HCT116 (cell line): ENCODE measurements at regions not wholly inside any gene's neighbourhood (a gene's known extent, or its start where the extent isn't known, plus 50 kb on each side); places are given as distances from the start of the nearest gene placed in this dataset.

Experiments used
- ATAC-seq: fragments of 200-7000 bp; cut with Tn5 transposase; 2 replicates; pipeline ENCODE4 v1.9.1; 2020; ENCODE audit warnings: mild to moderate bottlenecking, moderate library complexity
- BruUV-seq: library from RNA; stranded (reverse); fragments of 400-500 nt; replicated peaks from 2 replicates; lab custom pipeline; 2021; lab: Mats Ljungman, UMichigan
- CTCF ChIA-PET: fragments of 300-600 bp; sonication (Branson Sonifier 250); formaldehyde crosslinking; loops from one replicate; lab custom pipeline; 2021; ENCODE audit warnings: antibody characterized with exemption; lab: Charles Lee
- POLR2A ChIA-PET: fragments of 300-600, 350-600 bp; sonication (Branson Sonifier 250); formaldehyde crosslinking; loops from one replicate; lab custom pipeline; 2021; ENCODE audit warnings: antibody characterized with exemption; lab: Charles Lee
- RAD21 ChIA-PET, 2 experiments: fragments of 300-600 bp; sonication (Branson Sonifier 250); formaldehyde crosslinking; loops; one replicate each; lab custom pipeline; 2023; ENCODE audit warnings: low total read pairs in 2 of 2; ENCODE audit not compliant: uncharacterized antibody in 2 of 2, unreplicated experiment in 2 of 2, low non-redundant PET in 1 of 2; lab: Charles Lee
- DNase-seq: peaks from one replicate; pipeline ENCODE4 v3.0.0-alpha.2; 2010; ENCODE audit warnings: low read depth, low spot score
- H2AFZ ChIP-seq: fragments of 200-600 bp; shearing (Covaris generic), sonication (generic); 2 replicates; pipeline ENCODE4 v1.6.1; 2017; ENCODE audit warnings: low read depth, mixed run types, mixed read lengths, antibody characterized with exemption, low read length; ENCODE audit not compliant: poor library complexity, severe bottlenecking
- H3K27ac ChIP-seq: 2 replicates; pipeline ENCODE4 v1.5.1; 2012; ENCODE audit warnings: low read depth, low read length
- H3K27me3 ChIP-seq: fragments of 200-600 bp; sonication (generic); 2 replicates; pipeline ENCODE4 v1.6.1; 2016; ENCODE audit warnings: mixed run types, low read length, mixed read lengths; ENCODE audit not compliant: insufficient read depth
- H3K36me3 ChIP-seq, 2 experiments: fragments of 200-500 bp in 1 of 2; fragments of 200-600 bp in 1 of 2; sonication (Bioruptor generic) in 1 of 2; sonication (generic) in 1 of 2; 2 replicates each; pipeline versions ENCODE4 v1.5.1 to v1.6.1; 2014 to 2016; ENCODE audit warnings: low read length in 2 of 2, inconsistent platforms in 1 of 2, mixed read lengths in 1 of 2, mixed run types in 1 of 2; ENCODE audit not compliant: insufficient read depth in 2 of 2, control insufficient read depth in 1 of 2
- H3K4me1 ChIP-seq, 2 experiments: fragments of 200-600 bp in 1 of 2; sonication (generic) in 1 of 2; 2 replicates each; pipeline versions ENCODE4 v1.5.1 to v1.6.1; 2012 to 2017; ENCODE audit warnings: low read length in 2 of 2, inconsistent platforms in 1 of 2, mild to moderate bottlenecking in 1 of 2, mixed read lengths in 1 of 2, mixed run types in 1 of 2, moderate library complexity in 1 of 2; ENCODE audit not compliant: insufficient read depth in 2 of 2, control insufficient read depth in 1 of 2
- H3K4me2 ChIP-seq: fragments of 200-600 bp; sonication (generic); 2 replicates; pipeline ENCODE4 v1.6.1; 2017; ENCODE audit warnings: mixed run types, low read length, mixed read lengths
- H3K4me3 ChIP-seq, 2 experiments: fragments of 200-600 bp in 1 of 2; sonication (generic) in 1 of 2; replicated peaks in 1 of 2; 2 replicates each; pipeline ENCODE4 v1.5.1; 2011 to 2016; ENCODE audit warnings: low read length in 2 of 2, control low read depth in 1 of 2, low read depth in 1 of 2, mild to moderate bottlenecking in 1 of 2, mixed read lengths in 1 of 2, mixed run types in 1 of 2
- H3K79me2 ChIP-seq: fragments of 200-600 bp; sonication (generic); 2 replicates; pipeline ENCODE4 v1.6.1; 2017; ENCODE audit warnings: mild to moderate bottlenecking, mixed run types, low read length, moderate library complexity, mixed read lengths; ENCODE audit not compliant: insufficient read depth
- H3K9ac ChIP-seq: fragments of 200-600 bp; sonication (generic); 2 replicates; pipeline ENCODE4 v1.6.1; 2016; ENCODE audit warnings: low read length, mixed read lengths
- H3K9me2 ChIP-seq: fragments of 200-600 bp; sonication (generic), shearing (Covaris generic); 2 replicates; pipeline ENCODE4 v1.6.1; 2017; ENCODE audit warnings: mixed run types, mild to moderate bottlenecking, moderate library complexity; ENCODE audit not compliant: insufficient read depth
- H3K9me3 ChIP-seq, 2 experiments: fragments of 200-500 bp in 1 of 2; fragments of 200-600 bp in 1 of 2; sonication (Bioruptor generic) in 1 of 2; sonication (generic) in 1 of 2; 2 replicates each; pipeline ENCODE4 v1.6.1; 2014 to 2017; ENCODE audit warnings: low read length in 2 of 2, mixed read lengths in 2 of 2, inconsistent platforms in 1 of 2, low read depth in 1 of 2, mild to moderate bottlenecking in 1 of 2, mixed run types in 1 of 2, moderate library complexity in 1 of 2; ENCODE audit not compliant: control insufficient read depth in 1 of 2, insufficient read depth in 1 of 2
- H4K20me1 ChIP-seq: fragments of 200-600 bp; sonication (generic), shearing (Covaris generic); 2 replicates; pipeline ENCODE4 v1.6.1; 2017; ENCODE audit warnings: mixed run types, mild to moderate bottlenecking, moderate library complexity; ENCODE audit not compliant: insufficient read depth
- CEBPB ChIP-seq: IDR thresholded peaks from 2 replicates; pipeline ENCODE4 v1.6.1; 2012; ENCODE audit warnings: low read depth
- EZH2 ChIP-seq: fragments of 200-600 bp; sonication (generic); IDR thresholded peaks from 2 replicates; pipeline ENCODE4 v1.6.1; 2017; ENCODE audit warnings: antibody characterized with exemption, mixed run types
- JUND ChIP-seq: IDR thresholded peaks from 2 replicates; pipeline ENCODE4 v1.6.1; 2012
- POLR2AphosphoS5 ChIP-seq: IDR thresholded peaks from 2 replicates; pipeline ENCODE4 v1.6.1; 2011; ENCODE audit warnings: mild to moderate bottlenecking, low read depth, low read length, moderate library complexity
- YY1 ChIP-seq: IDR thresholded peaks from 2 replicates; pipeline ENCODE4 v1.6.1; 2011; ENCODE audit warnings: low read length, low read depth, moderate library complexity, mild to moderate bottlenecking; ENCODE audit not compliant: insufficient replicate concordance; ENCODE audit errors: extremely low read depth
- intact Hi-C: fragments of 100-400 bp; cut with micrococcal nuclease; formaldehyde crosslinking; loops from 2 replicates; pipeline ENCODE4 v1.10.0; 2022
- TF ChIP-seq, protein P1 (sequence below): IDR thresholded peaks from 2 replicates; pipeline ENCODE4 v1.6.1; 2011; ENCODE audit warnings: mild to moderate bottlenecking, low read length, moderate library complexity; ENCODE audit not compliant: insufficient replicate concordance; ENCODE audit errors: extremely low read depth
- TF ChIP-seq, protein P2 (sequence below), 3 experiments: fragments of 200-600 bp in 1 of 3; sonication (generic) in 1 of 3; IDR thresholded peaks in 2 of 3; conservative IDR thresholded peaks in 1 of 3; 2 replicates each; pipeline ENCODE4 v1.5.1; 2012 to 2017; ENCODE audit warnings: low read depth in 2 of 3, low read length in 2 of 3, antibody characterized with exemption in 1 of 3, borderline replicate concordance in 1 of 3, control low read depth in 1 of 3, mild to moderate bottlenecking in 1 of 3, mixed read lengths in 1 of 3, mixed run types in 1 of 3, moderate library complexity in 1 of 3; ENCODE audit not compliant: insufficient read depth in 1 of 3
- TF ChIP-seq, protein P3 (sequence below): IDR thresholded peaks from 2 replicates; pipeline ENCODE4 v1.6.1; 2012

DNA sequence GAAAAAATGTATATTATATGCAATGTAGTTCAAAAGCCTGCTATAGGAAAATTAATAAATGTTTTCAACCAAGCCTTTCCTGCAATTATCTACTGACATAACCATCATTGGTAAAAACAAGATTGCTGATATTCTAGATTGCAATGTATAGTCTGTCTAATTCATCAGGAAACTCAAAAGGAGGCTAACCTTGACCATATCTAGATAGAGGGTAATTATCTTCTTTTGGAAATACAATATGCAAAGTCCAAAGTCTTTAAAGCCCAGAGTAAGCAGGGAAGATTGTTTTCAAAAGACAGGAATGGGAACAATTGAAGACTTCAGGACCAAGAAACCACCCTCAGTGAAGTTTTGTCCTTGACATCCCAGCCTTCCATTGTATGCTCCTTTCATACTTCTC, 123.1 kb upstream of the GLRA2 start:
- DNase-seq: no peak
- no peaks in the 10 kb centered on the region for H3K79me2 ChIP-seq
- H3K9me2 ChIP-seq: no peaks in the 10 kb centered on the region
- TF ChIP-seq POLR2AphosphoS5: no peak
- TF ChIP-seq, protein P1, sequence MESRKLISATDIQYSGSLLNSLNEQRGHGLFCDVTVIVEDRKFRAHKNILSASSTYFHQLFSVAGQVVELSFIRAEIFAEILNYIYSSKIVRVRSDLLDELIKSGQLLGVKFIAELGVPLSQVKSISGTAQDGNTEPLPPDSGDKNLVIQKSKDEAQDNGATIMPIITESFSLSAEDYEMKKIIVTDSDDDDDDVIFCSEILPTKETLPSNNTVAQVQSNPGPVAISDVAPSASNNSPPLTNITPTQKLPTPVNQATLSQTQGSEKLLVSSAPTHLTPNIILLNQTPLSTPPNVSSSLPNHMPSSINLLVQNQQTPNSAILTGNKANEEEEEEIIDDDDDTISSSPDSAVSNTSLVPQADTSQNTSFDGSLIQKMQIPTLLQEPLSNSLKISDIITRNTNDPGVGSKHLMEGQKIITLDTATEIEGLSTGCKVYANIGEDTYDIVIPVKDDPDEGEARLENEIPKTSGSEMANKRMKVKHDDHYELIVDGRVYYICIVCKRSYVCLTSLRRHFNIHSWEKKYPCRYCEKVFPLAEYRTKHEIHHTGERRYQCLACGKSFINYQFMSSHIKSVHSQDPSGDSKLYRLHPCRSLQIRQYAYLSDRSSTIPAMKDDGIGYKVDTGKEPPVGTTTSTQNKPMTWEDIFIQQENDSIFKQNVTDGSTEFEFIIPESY: no peak
- TF ChIP-seq, all 23 proteins: peak for 0
- POLR2A ChIA-PET: no interaction called here
- CTCF ChIA-PET: no interaction called here
- Histone ChIP-seq H3K27me3 (no peaks in the 10 kb centered on the region), H3K4me3 (no peak overlapping the region), H4K20me1 (no peaks in the 10 kb centered on the region), H3K27ac (no peak overlapping the region), H3K9me3 (no peaks in the 10 kb centered on the region), H3K4me2 (no peak overlapping the region), H3K4me1 (no peaks in the 10 kb centered on the region), H3K9ac (no peak overlapping the region), H3K36me3 (no peaks in the 10 kb centered on the region), H2AFZ (no peak overlapping the region)
- RAD21 ChIA-PET: no interaction called here
- intact Hi-C loops: no loop called here
- BruUV-seq: no TSS peak
- ATAC-seq: no peak

DNA sequence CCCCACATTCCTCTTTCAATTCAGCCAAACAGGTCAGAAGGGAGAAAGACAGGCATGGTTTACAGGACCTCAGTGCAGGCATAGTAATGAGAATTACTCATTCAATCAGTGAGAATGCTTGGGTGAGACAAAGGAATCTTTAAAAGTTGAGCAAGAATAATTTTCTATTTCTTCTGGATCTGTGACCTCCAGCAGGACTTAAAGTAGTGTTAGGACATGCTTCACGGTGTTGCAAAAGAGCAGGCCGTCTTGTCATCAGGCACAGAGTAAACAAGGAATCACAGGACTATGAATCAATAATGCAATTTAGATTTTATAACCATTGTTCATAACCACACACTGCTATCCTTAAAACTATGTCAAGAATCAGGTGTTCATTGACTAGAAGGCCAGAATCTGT, 130.6 kb upstream of the GLRA2 start:
- DNase-seq (no peak), ATAC-seq (no peak)
- RAD21 ChIA-PET: no interaction called here
- no peaks in the 10 kb centered on the region for H3K9me2 ChIP-seq
- intact Hi-C loops: no loop called here
- no peak overlapping the region for H2AFZ ChIP-seq
- H3K4me3 ChIP-seq: no peak overlapping the region
- H3K79me2 ChIP-seq: no peaks in the 10 kb centered on the region
- no peak overlapping the region for H3K9ac ChIP-seq
- TF ChIP-seq CEBPB (no peak), JUND (no peak), YY1 (no peak), EZH2 (no peak)
- TF ChIP-seq, protein P2, sequence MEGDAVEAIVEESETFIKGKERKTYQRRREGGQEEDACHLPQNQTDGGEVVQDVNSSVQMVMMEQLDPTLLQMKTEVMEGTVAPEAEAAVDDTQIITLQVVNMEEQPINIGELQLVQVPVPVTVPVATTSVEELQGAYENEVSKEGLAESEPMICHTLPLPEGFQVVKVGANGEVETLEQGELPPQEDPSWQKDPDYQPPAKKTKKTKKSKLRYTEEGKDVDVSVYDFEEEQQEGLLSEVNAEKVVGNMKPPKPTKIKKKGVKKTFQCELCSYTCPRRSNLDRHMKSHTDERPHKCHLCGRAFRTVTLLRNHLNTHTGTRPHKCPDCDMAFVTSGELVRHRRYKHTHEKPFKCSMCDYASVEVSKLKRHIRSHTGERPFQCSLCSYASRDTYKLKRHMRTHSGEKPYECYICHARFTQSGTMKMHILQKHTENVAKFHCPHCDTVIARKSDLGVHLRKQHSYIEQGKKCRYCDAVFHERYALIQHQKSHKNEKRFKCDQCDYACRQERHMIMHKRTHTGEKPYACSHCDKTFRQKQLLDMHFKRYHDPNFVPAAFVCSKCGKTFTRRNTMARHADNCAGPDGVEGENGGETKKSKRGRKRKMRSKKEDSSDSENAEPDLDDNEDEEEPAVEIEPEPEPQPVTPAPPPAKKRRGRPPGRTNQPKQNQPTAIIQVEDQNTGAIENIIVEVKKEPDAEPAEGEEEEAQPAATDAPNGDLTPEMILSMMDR (IDR thresholded peaks at IDR 0.05 in 2 of 3, conservative IDR thresholded peaks at IDR 0.05 in 1 of 3; ENCODE audit: borderline replicate concordance in 1 of 3, insufficient read depth in 1 of 3, low read depth in 2 of 3, low read length in 2 of 3): no peak
- TF ChIP-seq, protein P1: no peak
- TF ChIP-seq, protein P3, sequence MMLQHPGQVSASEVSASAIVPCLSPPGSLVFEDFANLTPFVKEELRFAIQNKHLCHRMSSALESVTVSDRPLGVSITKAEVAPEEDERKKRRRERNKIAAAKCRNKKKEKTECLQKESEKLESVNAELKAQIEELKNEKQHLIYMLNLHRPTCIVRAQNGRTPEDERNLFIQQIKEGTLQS: no peak
- H3K4me2 ChIP-seq: no peak overlapping the region
- POLR2A ChIA-PET: no interaction called here
- H3K4me1 ChIP-seq: no peaks in the 10 kb centered on the region
- no peak overlapping the region for H3K27ac ChIP-seq
- no peaks in the 10 kb centered on the region for H4K20me1 ChIP-seq
- CTCF ChIA-PET: no interaction called here
- H3K36me3 ChIP-seq: no peaks in the 10 kb centered on the region
- BruUV-seq: no TSS peak
- H3K9me3 ChIP-seq: no peaks in the 10 kb centered on the region
- H3K27me3 ChIP-seq: no peaks in the 10 kb centered on the region
